LHCN-M2 (cell line): ENCODE measurements at regions not wholly inside any gene's neighbourhood (a gene's known extent, or its start where the extent isn't known, plus 50 kb on each side); places are given as distances from the start of the nearest gene placed in this dataset.
A peak's percentile ranks its signal among the peaks of the same experiment; 100 is the strongest.
"Not testable (repeated sequence)": the region's sequence is repeated elsewhere in the genome, so short reads cannot be mapped to it uniquely, and the experiment has no call there.

Experiments
- DNase-seq: peaks from one replicate; pipeline ENCODE4 v3.0.0-alpha.2; 2012; ENCODE audit warnings: low read depth

GRCh38 chr1:25022361-25023189, 92.5 kb upstream of the RUNX3 start:
- DNase-seq: peak; percentile 81

- no peak for DNase-seq
Observed at GRCh38 chr1:25021591-25022215, 91.6 kb upstream of the RUNX3 start.

- DNase-seq: no peak
Observed at GRCh38 chr1:25020851-25021590, 90.9 kb upstream of the RUNX3 start.

DNA sequence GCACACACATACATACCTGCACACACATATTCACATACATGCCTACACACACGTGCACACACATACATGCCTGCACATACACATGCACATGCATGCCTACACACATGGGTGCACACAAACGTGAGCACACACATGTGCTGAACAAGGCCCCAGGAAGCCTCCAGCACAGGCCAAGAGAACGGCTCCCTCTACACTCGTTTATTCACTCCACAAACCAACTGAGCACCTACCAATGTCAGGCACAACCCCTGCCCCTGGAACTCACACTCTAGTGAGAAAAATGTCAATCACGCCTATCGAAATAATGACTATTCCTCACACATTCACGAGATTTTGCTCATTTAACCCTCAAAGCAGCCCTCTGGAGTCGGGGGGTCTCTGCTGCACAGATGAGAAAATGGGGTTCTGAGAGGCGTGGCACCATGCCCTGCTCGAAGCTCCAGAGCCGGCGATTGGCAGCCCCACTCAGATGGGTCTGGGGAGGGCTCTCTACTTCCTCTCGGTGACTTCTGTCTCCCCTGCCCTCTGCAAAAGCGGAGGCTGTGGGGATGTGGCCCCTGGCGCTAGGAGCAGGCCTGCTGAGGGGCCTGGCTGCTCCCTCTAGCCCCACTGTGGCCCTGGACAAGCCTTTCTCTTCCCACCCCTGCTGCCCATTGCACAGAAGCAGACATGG, 90.2 kb upstream of the RUNX3 start:
- no peak for DNase-seq

DNA sequence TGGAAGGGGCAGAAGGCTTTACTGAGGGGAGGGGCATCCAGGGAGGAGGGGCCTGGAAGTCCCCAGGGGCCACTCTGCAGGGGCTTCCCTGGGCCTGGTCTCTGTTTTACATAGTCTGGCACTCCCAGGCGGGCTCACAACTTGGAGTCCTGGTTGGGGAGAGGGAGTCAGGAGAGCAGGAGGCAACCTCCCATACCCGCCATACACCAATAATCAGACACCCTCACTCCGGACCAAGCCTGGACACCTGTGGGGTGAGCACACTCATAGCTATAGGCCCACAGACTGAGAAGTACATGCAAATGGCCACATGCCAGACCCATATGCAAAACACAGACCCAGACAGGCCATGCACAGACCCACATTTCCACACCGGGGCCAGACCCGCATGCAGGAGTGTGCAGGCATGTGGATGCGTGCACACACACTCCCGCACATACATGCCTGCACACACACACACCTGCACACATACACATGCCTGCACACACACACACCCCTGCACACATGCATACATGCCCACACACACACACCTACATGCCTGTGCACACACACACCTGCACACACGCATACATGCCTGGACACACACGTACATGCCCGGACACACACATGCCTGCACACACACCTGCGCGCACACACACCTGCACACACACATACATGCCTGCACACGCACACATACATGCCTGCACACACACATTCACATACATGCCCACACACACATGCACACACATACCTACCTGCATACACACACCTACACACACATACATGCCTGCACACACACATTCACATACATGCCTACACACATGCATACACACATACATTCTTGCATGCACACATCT, 89.5 kb upstream of the RUNX3 start:
- no peak for DNase-seq

DNA sequence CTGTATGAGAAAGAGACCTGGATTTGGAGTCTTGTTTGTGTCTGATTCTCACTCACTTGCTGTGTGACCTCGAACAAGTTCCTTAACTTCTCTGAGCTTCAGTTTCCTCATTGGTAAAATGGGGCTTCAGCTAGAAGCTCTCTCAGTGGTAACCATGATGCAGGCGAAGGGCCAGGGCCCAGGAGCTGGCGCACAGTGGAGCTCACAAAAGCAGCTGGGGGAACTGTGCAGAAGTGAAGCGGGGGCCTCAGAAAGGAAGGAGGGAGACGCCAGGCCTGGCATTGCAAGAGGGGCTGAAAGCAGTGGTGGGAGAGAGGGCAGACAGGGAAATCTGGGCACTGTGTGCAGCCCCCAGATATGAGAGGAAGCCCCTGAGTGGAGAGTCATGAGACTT, 88.9 kb upstream of the RUNX3 start:
- DNase-seq: no peak

DNA sequence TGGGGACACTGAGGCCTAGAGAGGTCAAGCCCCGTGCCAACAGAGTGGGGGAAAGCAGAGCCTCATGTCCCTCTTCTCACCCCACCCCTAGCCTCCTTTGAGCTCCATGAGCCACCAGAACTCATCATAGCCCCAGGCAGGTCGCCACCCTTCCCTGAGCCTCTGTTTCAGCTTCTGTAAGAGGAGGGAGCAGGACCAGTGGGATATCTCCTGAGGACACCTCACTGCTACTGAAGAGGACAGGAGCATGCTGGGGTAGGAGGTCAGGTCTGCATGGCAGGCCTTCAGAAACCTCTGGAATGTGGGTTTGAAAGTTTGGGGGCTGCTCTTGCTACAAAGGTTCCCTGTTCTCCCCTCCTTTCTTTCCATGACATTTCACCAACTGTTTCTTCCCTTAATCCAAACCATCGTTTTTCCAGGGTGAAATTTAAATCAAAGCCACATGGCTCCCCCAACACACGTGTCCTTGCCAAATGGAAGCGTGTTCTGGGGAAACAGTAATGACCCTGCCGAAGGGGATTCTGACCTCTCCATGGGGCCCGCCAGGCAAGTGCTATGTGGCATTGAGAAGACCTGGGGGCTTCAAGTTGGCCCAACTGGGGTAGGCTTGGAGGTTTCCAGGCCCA, 88.1 kb upstream of the RUNX3 start:
- DNase-seq: no peak

GRCh38 chr1:25017436-25018109, 87.5 kb upstream of the RUNX3 start:
- no peak for DNase-seq

DNA sequence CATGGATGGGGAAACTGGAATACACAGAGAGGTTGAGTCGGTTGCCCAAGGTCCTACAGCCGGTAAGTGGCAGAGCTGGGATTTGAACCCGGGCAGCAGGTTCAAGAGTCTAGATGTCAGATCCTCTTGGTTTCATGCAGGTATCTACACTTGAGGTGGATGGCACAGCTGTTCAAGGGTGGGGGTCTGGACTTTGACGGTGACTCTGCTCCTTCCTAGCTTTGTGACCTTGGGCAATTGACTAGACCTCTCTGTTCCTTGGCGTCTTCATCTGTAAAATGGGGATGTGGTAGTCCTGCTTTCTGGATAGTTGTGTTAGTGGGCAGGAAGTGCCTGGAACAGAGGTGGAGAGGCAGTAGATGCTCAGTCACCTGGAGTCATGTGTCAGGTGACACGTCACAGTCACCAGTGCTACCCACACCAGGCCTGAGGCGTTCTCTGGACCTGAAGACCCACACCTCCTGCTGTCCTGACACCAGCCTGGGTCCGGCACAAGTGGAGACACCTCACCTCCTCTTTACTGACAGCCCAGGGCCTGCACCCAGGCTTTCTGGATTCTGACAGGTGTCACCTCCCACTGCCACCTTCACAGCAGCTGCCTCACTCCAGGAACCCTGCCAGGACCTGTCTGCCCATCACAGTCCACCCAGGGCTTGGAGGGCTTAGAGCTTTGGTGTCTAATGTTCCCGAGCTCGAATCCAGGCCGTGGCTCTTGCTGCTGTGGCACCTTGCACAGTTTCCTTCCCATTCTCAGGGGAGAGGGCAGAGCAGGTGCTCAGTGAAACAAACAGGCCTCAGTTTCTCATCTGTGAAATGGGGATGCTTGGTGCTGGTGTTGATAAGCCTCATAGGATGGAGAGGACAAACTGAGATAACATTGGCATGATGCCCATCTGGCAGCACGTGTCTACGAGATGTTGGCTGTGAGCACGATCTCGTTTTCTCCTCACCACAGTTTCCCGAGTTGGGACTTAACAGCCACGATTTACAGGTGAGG, 83.2 kb upstream of the RUNX3 start:
- DNase-seq: no peak

DNA sequence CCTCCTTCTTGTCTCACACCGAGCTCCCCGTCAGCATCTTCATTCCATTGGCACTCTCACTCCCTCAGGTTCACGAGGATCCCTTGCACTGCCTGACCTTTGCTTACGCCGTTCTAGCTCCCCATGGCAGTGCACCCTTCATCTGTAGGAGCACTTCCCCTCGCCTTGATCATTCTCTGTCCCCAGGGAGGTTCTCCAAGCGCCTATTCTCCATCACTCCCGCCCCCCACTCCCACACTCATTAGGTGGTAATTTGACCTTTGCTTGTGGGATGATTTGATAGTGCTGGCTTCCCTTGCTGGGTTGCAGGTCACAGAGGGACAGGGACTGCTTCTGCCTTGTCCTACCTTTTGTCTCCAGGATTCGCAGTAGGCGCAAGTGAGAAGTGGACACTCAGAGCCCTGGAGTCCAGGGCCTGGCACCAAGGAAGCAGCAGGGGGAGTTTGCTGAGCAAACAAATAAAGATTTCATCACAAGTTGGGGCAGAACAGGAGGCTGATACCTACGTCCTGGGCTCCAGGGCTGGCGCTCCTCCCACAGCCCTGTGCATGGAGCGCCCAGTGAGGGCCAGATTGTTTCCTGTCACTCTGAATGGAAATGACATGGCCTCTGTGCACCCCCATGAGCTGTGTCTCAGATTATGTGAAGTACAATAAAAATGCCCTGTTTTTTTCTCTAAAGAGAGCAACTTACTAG, 82.0 kb upstream of the RUNX3 start:
- DNase-seq: no peak

GRCh38 chr1:25011275-25011674, 81.2 kb upstream of the RUNX3 start:
- DNase-seq: no peak

GRCh38 chr1:25009671-25010262, 79.7 kb upstream of the RUNX3 start:
- no peak for DNase-seq

- DNase-seq: no peak
Observed at GRCh38 chr1:25008192-25008485, 78.1 kb upstream of the RUNX3 start.

DNA sequence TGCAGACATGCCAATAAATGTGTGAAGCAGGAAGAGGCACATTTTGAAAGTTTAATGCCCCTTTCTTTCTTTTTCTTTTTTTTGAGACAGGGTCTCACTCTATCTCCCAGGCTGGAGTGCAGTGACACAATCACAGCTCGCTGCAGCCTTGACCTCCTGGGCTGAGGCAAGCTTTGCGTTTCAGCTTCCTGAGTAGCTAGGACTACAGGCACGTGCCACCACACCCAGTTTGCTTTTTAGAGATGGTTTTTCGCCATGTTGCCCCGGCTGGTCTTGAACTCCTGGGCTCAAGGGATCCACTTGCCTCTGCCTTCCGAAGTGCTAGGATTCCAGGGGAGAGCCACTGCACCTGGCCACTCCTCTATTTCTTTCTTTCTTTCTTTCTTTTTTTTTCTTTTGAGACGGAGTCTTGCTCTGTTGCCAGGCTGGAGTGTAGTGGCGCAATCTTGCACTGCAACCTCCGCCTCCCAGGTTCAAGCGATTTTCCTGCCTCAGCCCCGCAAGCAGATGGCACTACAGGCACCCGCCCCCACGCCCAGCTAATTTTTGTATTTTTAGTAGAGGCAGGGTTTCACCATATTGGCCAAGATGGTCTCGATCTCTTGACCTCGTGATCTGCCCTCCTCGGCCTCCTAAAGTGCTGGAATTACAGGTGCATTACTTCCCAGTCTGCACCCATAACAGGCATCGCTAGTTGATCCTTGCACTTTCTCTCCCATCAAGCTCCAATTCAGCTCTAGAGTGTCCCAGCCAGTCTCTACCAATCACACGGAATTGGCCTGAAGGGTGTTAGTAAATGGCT, 77.5 kb upstream of the RUNX3 start:
- DNase-seq: not testable (repeated sequence)

DNA sequence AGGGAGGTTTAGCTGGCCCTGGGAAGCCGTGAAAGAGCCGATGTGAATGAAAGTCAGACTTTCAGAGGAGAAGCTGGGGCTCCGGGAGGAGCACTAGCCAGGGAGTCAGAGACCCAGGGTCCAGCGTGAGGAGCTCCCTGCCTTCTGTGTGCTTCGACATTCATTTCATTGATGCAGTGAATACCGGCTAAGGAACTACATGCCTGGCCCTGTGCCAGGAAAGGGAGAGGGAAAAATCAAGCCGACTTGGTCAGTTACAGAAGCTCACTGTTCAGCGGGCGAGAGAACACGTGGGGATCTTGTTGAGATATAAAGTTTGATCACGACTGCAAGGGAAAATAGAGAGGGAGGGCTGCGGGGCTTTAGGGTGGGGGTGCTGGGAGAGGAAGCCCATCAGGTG, 76.7 kb upstream of the RUNX3 start:
- no peak for DNase-seq

DNA sequence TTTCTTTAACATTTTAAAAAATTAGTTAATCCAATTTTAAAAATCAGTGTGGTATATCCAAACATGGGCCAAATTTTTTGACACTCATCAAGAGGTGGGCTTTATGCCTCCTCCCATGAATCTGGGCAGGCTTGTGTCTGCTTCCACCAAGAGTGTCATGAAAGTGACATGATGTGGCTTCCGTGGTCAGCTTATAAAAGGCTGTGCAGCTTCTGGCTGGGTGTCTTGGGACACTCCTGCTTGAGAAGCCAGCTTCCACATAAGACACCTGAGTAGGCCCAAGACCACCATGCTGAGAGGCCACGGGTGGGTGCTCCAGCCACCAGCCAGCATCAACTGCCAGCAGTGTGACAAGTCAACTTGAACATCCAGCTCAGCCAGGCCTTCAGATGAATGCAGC, 74.3 kb upstream of the RUNX3 start:
- no peak for DNase-seq
